H1 (cell line): ENCODE measurements at regions not wholly inside any gene's neighbourhood (a gene's known extent, or its start where the extent isn't known, plus 50 kb on each side); places are given as distances from the start of the nearest gene placed in this dataset.

Experiments
- CREB1 ChIP-seq: IDR thresholded peaks from 2 replicates; pipeline ENCODE4 v1.6.1; 2012; ENCODE audit warnings: inconsistent platforms
- FOSL1 ChIP-seq: IDR thresholded peaks from 2 replicates; pipeline ENCODE4 v1.6.1; 2011; ENCODE audit warnings: mild to moderate bottlenecking, low read depth, low read length, moderate library complexity; ENCODE audit not compliant: insufficient read depth
- HDAC6 ChIP-seq: IDR thresholded peaks from one replicate; pipeline ENCODE4 v1.7.1; 2012; ENCODE audit warnings: low read depth, mild to moderate bottlenecking, inconsistent platforms, low read length, moderate library complexity
- KDM1A ChIP-seq: fragments of 200-600, 300-600 bp; sonication (generic); IDR thresholded peaks from 2 replicates; pipeline ENCODE4 v1.7.1; 2016; ENCODE audit warnings: mild to moderate bottlenecking, low read length, borderline replicate concordance
- TF ChIP-seq, protein P1 (sequence below): IDR thresholded peaks from 2 replicates; pipeline ENCODE4 v1.6.1; 2011; ENCODE audit warnings: low read length, improper control_type of control experiment

DNA sequence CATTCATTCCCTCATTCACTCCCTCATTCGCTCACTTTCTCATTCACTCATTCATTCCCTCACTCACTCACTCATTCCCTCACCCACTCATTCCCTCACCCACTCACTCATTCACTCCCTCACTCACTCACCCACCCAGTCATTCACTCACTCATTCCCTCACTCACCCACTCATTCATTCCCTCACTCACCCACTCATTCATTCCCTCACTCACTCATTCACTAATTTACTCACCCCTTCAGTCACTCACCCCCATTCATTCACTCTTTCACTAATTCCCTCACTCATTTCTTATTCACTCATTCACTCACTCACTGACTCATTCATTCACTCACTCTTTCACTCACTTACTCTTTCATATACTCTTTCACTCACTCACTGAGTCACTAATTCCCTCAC is 303.1 kb downstream of the C16orf95 start (continued):
- no peak for TF ChIP-seq KDM1A
- TF ChIP-seq FOSL1, result no peak
- TF ChIP-seq CREB1, result no peak
- TF ChIP-seq, protein P1, sequence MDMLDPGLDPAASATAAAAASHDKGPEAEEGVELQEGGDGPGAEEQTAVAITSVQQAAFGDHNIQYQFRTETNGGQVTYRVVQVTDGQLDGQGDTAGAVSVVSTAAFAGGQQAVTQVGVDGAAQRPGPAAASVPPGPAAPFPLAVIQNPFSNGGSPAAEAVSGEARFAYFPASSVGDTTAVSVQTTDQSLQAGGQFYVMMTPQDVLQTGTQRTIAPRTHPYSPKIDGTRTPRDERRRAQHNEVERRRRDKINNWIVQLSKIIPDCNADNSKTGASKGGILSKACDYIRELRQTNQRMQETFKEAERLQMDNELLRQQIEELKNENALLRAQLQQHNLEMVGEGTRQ, result no peak
- TF ChIP-seq HDAC6, result no peak
- TF ChIP-seq, all 59 proteins: peak for 0
